Body of pancreas (tissue), 4 donors: ENCODE measurements at regions not wholly inside any gene's neighbourhood (a gene's known extent, or its start where the extent isn't known, plus 50 kb on each side); places are given as distances from the start of the nearest gene placed in this dataset.

ENCODE experiments used
- CTCF ChIP-seq, 7 experiments: fragments of 450-650 bp in 4 of 7; fragments of 200-600 bp in 3 of 7; sonication (generic) in 3 of 7; IDR thresholded peaks; one replicate each; pipeline ENCODE4 v1.5.1; 2016 to 2019; ENCODE audit warnings: antibody characterized with exemption in 7 of 7
- POLR2A ChIP-seq, 3 donors: fragments of 450-650 bp; IDR thresholded peaks; one replicate each; pipeline ENCODE4 v1.6.1; 2016; ENCODE audit warnings: antibody characterized with exemption in 3 of 3, mild to moderate bottlenecking in 2 of 3

GRCh38 chr18:75157381-75157780, 51.6 kb downstream of the PTGR3 start:
- TF ChIP-seq POLR2A (IDR thresholded peaks at IDR 0.05), result no peak
- TF ChIP-seq CTCF (IDR thresholded peaks at IDR 0.05), result no peak
